ENCODE measurements at regions not wholly inside any gene's neighbourhood (a gene's known extent, or its start where the extent isn't known, plus 50 kb on each side); places are given as distances from the start of the nearest gene placed in this dataset.

GRCh38 chr13:85243831-85244230 is 555.4 kb downstream of the SLITRK6 start:
- POLR2A ChIA-PET (ENCODE audit: unreplicated experiment), result no interaction called here

More at GRCh38 chr13:85243831-85244230, 555.4 kb downstream of the SLITRK6 start:
- Histone ChIP-seq H3K27ac (ENCODE audit: insufficient read depth, low read length) (no peak overlapping the region), H4K91ac (ENCODE audit: insufficient read depth, low read depth, low read length) (no peak overlapping the region), H3K9me1 (ENCODE audit: insufficient read depth, low read length) (no peaks in the 10 kb centered on the region), H2BK20ac (ENCODE audit: low read depth, low read length) (no peak overlapping the region), H3K18ac (ENCODE audit: low read depth, low read length) (no peak overlapping the region), H4K20me1 (ENCODE audit: insufficient read depth, low read length) (no peaks in the 10 kb centered on the region), H2AFZ (replicated peaks; ENCODE audit: low read length, poor library complexity) (no peak overlapping the region), H3K79me1 (ENCODE audit: low read depth in 1 of 2, low read length in 2 of 2) (no peaks in the 10 kb centered on the region), H3K27me3 (ENCODE audit: control insufficient read depth, insufficient read depth, low read length) (no peaks in the 10 kb centered on the region), H2BK120ac (ENCODE audit: low read depth, low read length) (no peak overlapping the region), H2BK15ac (ENCODE audit: low read depth, low read length) (no peak overlapping the region), H2BK5ac (ENCODE audit: low read depth, low read length, poor library complexity, severe bottlenecking) (no peak overlapping the region), H3K23ac (ENCODE audit: low read depth, low read length) (no peak overlapping the region), H2AK5ac (ENCODE audit: low read depth, low read length) (no peak overlapping the region), H3K4me3 (ENCODE audit: insufficient read depth, low read depth, low read length) (no peak overlapping the region), H4K8ac (ENCODE audit: low read depth in 2 of 2, low read length in 2 of 2) (no peak overlapping the region), H3K36me3 (ENCODE audit: control insufficient read depth, insufficient read depth, low read length) (no peaks in the 10 kb centered on the region), H4K5ac (ENCODE audit: low read depth, low read length) (no peak overlapping the region), H3K14ac (replicated peaks; ENCODE audit: low read depth, low read length) (no peak overlapping the region), H3K56ac (ENCODE audit: extremely low read depth, insufficient read depth, low read length) (no peak overlapping the region), H3K4ac (ENCODE audit: low read depth, low read length) (no peak overlapping the region), H3K9ac (ENCODE audit: low read depth, low read length) (no peak overlapping the region), H3K9me3 (ENCODE audit: control insufficient read depth, insufficient read depth, low read length) (no peaks in the 10 kb centered on the region), H3K4me1 (ENCODE audit: control insufficient read depth, insufficient read depth, low read length) (no peaks in the 10 kb centered on the region), H3K4me2 (ENCODE audit: low read depth, low read length) (no peak overlapping the region), H2AK9ac (replicated peaks; ENCODE audit: low read depth, low read length, poor library complexity) (no peak overlapping the region)
- in situ Hi-C loops (cut with MboI; ENCODE audit: low sequenced_read_pairs), result no loop called here
- dilution Hi-C loops (cut with HindIII; ENCODE audit: low sequenced_read_pairs, unreplicated experiment), result no loop called here
- ATAC-seq (ENCODE audit: low read depth) (no peak), DNase-seq (no peak)
- TF ChIP-seq BHLHE40 (IDR thresholded peaks at IDR 0.05; ENCODE audit: low read depth, low read length), result no peak
- TF ChIP-seq POLR2A (IDR thresholded peaks at IDR 0.05; ENCODE audit: low read depth, low read length), result no peak
- TF ChIP-seq SMC3 (IDR thresholded peaks at IDR 0.05; ENCODE audit: low read depth, low read length), result no peak
- no peak for TF ChIP-seq CEBPB (IDR thresholded peaks at IDR 0.05; ENCODE audit: low read depth, low read length)
- no peak for TF ChIP-seq MXI1 (IDR thresholded peaks at IDR 0.05; ENCODE audit: borderline replicate concordance, low read depth, low read length)
- intact Hi-C loops (cut with micrococcal nuclease), result no loop called here
- CTCF ChIA-PET, result interaction anchor here (0.6 kb wide), 1 partner anchor 18 kb away, joined by 3 read pairs; no protein-coding TSS in a partner anchor
- no CpG with 5 or more reads among the region's 2 CpGs for WGBS, 2 experiments (ENCODE audit: extremely low coverage in 2 of 2, insufficient read length in 1 of 2)
- no TSS peak for BruUV-seq (replicated peaks)

All from IMR-90 (cell line).